ENCODE measurements at regions not wholly inside any gene's neighbourhood (a gene's known extent, or its start where the extent isn't known, plus 50 kb on each side); places are given as distances from the start of the nearest gene placed in this dataset.
"Not testable (repeated sequence)": the region's sequence is repeated elsewhere in the genome, so short reads cannot be mapped to it uniquely, and the experiment has no call there.

GRCh38 chr14:53857625-53858344 is 98.8 kb downstream of the BMP4 start:
- DNase-seq (ENCODE audit: low read depth), result no peak

GRCh38 chr14:53855574-53855973 is 101.1 kb downstream of the BMP4 start:
- no peak for DNase-seq (ENCODE audit: low read depth)

GRCh38 chr14:53855127-53855526 is 101.5 kb downstream of the BMP4 start:
- no peak for DNase-seq (ENCODE audit: low read depth)

DNA sequence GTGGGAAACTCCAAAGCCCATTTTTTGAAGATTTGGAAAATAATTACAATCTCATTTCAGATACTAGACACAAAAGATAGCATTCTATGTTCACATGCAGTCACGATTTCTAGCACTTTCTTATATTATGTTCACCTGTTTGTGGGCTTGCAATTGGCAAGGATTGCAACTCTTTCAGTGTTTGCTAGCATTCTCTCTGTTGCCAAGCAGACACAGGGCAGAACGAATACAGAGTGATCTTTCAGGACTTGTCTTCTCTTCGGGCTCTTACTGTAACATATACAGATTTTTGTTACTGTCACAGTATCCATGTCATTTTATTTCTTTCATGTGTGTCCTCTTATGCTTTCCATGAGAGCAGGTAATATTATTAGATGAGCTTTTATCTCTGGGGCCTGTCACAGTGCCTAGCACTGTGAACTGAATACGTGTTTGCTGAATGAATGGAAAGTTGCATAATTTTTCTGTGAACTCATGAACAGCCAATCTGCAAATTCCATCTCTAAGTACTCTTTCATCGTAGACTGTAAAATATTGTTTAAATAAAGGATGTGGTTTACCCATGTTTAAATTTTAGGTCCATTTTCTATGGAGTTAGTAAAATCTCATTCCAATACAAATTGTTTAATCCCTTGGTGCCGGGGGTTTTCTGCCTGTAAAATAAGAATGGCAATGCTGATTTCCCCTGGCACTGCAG is 105.1 kb downstream of the BMP4 start:
- DNase-seq (ENCODE audit: low read depth), result no peak

DNA sequence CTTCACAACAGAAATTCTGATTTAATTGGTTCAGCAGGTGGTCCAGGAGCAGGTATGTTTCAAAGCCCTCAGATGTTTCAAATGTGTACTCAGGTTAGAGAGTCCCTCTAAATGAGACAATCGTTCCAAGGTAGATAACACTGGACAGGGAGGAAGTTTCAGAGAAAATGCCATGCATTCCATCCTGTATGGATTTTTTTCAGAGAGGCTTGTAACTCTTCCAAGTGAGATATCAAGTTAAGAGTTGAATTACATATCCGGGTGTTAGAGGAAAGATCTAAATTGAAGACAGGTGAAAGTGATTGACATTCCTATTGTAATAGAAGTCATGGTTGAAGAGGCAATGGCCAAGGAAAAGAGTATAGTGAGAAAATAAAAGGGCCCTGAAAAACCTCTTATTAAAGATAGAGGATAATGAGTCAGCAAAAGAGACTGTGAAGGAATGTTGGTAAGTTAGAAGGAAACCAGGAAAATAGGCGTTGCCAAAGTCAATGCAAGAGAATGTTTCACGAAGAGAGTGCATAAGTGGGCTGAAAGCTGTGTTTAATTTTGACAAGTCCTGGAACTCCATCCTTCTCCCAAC is 105.8 kb downstream of the BMP4 start:
- peak; percentile 19 for DNase-seq (ENCODE audit: low read depth)

DNA sequence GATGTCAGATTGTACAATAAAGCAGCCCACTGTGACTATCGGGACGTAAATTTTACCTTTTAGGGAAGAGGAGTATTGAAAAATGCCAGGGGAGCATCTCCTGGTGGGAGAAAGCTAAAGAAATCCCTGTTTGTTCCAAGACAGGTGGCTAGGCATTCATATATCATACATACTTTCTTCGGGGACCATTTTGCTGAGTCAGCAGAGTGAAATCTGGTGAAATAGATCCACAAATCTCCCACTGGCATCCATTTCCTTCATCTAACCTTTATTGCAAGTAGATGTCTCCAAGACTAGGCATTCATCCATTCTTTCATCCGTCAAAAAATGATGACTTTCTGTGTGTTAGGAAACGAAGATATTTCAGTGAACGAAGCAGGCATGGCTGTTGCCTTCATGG is 107.1 kb downstream of the BMP4 start:
- DNase-seq (ENCODE audit: low read depth), result no peak

GRCh38 chr14:53848854-53849253 is 107.8 kb downstream of the BMP4 start:
- DNase-seq (ENCODE audit: low read depth), result no peak

- DNase-seq (ENCODE audit: low read depth), result no peak
Measured at GRCh38 chr14:53847881-53848280, 108.7 kb downstream of the BMP4 start.

DNA sequence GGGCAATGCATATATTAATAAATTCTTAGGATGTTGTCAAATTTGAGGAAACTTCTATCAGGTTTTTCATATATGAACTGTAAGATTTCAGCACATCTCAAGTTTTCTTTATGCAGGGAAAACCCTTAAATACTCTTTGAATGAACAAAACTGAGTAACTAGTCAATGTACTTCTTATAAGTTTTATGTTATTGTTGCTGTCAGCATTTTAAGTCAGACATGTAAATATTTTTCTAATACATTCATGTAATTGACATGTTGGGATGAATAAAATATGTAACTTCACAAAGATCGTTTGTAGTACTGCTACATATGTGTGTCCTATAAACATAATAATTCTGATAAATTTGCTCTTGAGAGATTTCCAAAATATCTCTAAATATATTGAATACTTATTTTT is 109.6 kb downstream of the BMP4 start:
- DNase-seq (ENCODE audit: low read depth), result no peak

- no peak for DNase-seq (ENCODE audit: low read depth)
Measured at GRCh38 chr14:53845813-53846693, 110.6 kb downstream of the BMP4 start.

DNA sequence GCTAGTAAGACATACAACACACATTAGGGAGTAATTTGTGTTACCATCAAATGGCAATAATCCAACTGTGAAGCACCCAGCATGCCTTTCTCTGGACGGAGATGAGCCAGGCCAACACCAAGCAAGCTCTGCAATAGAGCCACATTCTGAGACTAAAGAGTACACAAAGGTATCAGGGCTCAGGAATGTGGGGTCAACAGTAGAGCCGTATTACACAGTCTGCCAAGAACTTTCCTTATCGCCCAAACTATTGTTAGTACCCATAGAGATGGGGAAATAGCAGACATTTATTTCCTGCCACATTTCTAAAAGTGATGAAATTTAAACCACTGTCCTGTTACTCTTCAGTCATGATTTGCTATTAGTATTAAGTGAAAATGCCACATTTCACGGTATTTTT is 113.7 kb downstream of the BMP4 start:
- DNase-seq (ENCODE audit: low read depth), result peak; percentile 61

DNA sequence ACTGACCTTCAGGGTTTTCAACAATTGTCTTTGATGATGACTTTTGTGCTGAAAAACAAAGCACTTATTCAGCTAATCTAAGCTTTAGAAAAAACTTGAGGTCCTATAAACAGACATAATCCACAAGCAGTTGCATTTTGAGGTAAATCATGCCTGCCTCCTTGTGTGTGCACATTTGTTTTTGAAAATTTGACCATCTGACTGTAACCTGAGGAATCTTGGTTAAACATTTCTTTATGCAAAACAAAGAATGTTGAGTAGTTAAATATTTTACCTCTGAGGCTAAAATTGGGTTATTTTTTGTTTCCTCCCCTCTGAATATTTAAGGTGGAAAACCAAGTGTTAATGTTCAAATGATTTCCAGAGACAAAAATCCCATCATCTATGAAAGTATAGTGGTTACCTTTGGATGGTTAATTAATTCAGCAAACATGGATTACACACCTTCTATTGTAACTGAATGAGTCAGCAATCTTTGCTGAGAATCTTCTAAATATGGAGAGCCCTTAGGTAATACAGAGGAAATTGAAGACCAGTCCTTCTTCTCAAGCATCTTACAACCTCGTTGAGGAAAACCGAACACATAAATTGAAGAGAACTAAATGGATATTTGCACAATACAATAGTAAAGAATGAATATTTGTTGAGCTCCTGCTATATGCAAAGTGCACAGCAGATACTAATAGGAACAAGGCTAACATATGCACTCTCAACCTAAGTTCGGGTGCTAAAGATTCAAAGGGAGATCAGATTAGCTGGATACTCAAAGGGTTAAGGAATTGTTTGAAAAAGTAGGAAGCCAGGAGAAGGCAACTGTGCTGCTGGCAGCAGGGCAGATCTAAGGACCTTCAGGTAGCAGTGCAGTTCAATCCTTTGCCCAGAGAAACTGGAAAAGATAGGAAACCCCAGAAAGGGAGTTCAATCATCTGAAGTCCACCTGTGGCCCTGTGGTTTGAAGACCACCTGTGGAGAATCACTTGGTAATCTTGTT is 115.2 kb downstream of the BMP4 start:
- no peak for DNase-seq (ENCODE audit: low read depth)

DNA sequence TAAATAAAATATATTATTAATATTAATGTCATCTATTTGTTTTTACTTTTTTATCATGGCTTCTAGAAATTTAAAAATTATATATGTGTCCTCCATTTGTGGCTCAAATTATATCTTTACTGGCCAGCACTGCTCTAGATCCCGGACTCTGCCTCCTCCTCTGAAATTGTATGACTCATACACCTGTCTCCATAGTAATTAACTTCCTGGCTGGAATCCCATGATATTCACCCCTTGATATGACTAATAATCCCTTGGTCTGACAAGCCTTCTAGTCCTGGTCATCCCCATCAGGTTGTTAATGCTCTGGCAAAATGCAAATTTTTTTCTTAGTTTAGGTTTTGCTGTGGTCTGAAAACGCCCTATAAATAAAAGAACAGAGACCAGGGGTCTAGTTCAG is 116.2 kb downstream of the BMP4 start:
- no peak for DNase-seq (ENCODE audit: low read depth)

DNA sequence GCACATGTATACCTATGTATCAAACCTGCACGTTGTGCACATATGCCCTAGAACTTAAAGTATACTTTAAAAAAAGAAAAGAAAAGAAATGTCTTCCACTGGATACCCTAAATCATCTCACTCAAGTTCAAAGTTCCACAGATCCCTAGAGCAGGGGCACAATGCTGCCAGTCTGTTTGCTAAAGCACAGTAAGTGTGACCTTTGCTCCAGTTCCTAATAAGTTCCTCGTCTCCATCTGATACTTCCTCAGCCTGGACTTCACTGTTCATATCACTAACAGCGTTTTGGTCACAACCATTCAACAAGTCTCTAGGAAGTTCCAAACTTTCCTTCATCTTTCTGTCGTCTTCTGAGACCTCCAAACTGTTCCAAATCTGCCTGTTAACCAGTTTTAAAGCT is 118.3 kb downstream of the BMP4 start:
- DNase-seq (ENCODE audit: low read depth), result no peak

DNA sequence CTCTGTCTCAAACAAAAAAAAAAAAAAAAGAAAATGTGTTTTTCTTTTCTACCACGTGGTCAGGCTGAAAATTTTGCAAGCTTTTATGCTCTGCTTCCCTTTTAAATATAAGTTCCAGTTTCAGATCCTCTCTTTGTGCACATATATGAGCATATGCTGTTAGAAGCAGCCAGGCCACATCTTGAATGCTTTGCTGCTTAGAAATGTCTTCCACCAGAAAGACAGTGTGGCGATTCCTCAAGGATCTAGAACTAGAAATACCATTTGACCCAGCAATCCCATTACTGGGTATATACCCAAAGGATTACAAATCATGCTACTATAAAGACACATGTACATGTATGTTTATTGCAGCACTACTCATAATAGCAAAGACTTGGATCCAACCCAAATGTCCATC is 119.0 kb downstream of the BMP4 start:
- not testable (repeated sequence) for DNase-seq (ENCODE audit: low read depth)

GRCh38 chr14:53836551-53836950 is 120.1 kb downstream of the BMP4 start:
- no peak for DNase-seq (ENCODE audit: low read depth)

- DNase-seq (ENCODE audit: low read depth), result no peak
Measured at GRCh38 chr14:53828820-53829219, 127.8 kb downstream of the BMP4 start.

GRCh38 chr14:53824061-53824460 is 132.6 kb downstream of the BMP4 start:
- DNase-seq (ENCODE audit: low read depth), result no peak

DNA sequence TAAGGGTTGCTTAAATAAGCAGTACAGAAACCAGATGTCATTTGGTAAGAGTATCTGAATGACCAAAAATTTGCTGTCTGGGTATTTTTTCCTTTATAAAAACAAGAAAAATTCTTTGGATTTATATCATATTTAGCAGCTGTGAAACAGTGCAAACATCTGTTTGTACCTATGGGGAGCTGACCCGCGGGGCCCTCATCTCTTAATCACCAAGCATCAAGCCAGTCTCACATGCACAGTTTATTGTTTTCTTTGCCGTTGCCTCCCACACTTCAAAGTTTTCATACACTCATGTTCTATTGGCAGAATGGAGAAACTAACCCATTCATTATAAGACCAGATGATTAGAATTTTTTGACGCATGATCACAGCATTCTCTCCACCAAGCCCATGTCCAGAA is 142.2 kb downstream of the BMP4 start:
- DNase-seq (ENCODE audit: low read depth), result no peak

DNA sequence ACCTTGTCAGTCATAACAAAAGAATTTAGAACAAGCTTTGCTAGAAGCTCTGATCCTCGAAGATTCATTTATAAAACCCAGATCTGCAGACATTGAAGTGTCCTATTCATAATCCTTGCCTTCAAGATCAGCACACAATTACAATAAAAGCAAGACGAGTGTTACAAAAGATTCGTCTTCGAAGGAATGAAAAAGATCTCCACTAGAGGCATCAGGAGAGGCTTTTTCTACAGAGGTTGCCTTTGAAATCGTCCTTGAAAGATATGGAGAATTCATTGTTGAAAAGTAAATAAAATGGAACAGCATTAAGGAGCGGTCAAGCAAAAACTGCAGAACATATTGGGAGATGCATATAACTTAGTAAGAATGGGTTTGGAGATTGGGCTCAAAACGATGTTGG is 146.4 kb downstream of the BMP4 start:
- DNase-seq (ENCODE audit: low read depth), result no peak

- DNase-seq (ENCODE audit: low read depth), result no peak
Measured at GRCh38 chr14:53808042-53808441, 148.6 kb downstream of the BMP4 start.
